PFSK-1 (cell line): ENCODE measurements at regions not wholly inside any gene's neighbourhood (a gene's known extent, or its start where the extent isn't known, plus 50 kb on each side); places are given as distances from the start of the nearest gene placed in this dataset.

Source experiments
- POLR2AphosphoS5 ChIP-seq: IDR thresholded peaks from 2 replicates; pipeline ENCODE4 v1.6.1; 2012; ENCODE audit warnings: low read depth, mild to moderate bottlenecking, control low read depth, low read length, moderate library complexity
- REST ChIP-seq, 2 experiments: IDR thresholded peaks; 2 replicates each; pipeline versions ENCODE4 v1.6.1 to v1.8.0; 2011 to 2012; ENCODE audit warnings: low read depth in 2 of 2, low read length in 2 of 2, control low read depth in 1 of 2, inconsistent platforms in 1 of 2, mild to moderate bottlenecking in 1 of 2, moderate library complexity in 1 of 2; ENCODE audit not compliant: insufficient read depth in 1 of 2
- TAF1 ChIP-seq: IDR thresholded peaks from 2 replicates; pipeline ENCODE4 v1.6.1; 2012; ENCODE audit warnings: low read length, control low read depth, borderline replicate concordance; ENCODE audit not compliant: insufficient read depth

GRCh38 chr20:48165401-48165685 is 380.1 kb upstream of the SULF2 start:
- TF ChIP-seq POLR2AphosphoS5 = no peak
- no peak for TF ChIP-seq TAF1
- no peak for TF ChIP-seq REST (IDR thresholded peaks at IDR 0.05; ENCODE audit: insufficient read depth in 1 of 2, low read depth in 2 of 2, low read length in 2 of 2)
